HPDE6-E6E7 (cell line): ENCODE measurements at regions not wholly inside any gene's neighbourhood (a gene's known extent, or its start where the extent isn't known, plus 50 kb on each side); places are given as distances from the start of the nearest gene placed in this dataset.

ENCODE experiments used
- DNase-seq: peaks from one replicate; pipeline ENCODE4 v3.0.0; 2011; ENCODE audit warnings: missing footprints; ENCODE audit errors: extremely low spot score

GRCh38 chrX:4263030-4263803, 549.8 kb upstream of the PRKX start:
- DNase-seq: no peak

- DNase-seq: no peak
These were observed 539.6 kb upstream of the PRKX start for GRCh38 chrX:4253092-4253491.

- DNase-seq: no peak
These were observed 536.0 kb upstream of the PRKX start for GRCh38 chrX:4249401-4249800.

- DNase-seq: no peak
These were observed 530.3 kb upstream of the PRKX start for GRCh38 chrX:4243759-4244158.

- DNase-seq: no peak
These were observed 527.2 kb upstream of the PRKX start for GRCh38 chrX:4240541-4241194.

GRCh38 chrX:4239650-4240540, 526.4 kb upstream of the PRKX start:
- no peak for DNase-seq

GRCh38 chrX:4238916-4239315, 525.5 kb upstream of the PRKX start:
- no peak for DNase-seq

GRCh38 chrX:4225086-4225485, 511.6 kb upstream of the PRKX start:
- DNase-seq: no peak

- DNase-seq: no peak
These were observed 493.5 kb upstream of the PRKX start for GRCh38 chrX:4206941-4207340.

- DNase-seq: no peak
These were observed 484.5 kb upstream of the PRKX start for GRCh38 chrX:4197971-4198370.

- DNase-seq: no peak
These were observed 480.2 kb upstream of the PRKX start for GRCh38 chrX:4193500-4194155.

GRCh38 chrX:4186331-4186730, 472.9 kb upstream of the PRKX start:
- DNase-seq: no peak

GRCh38 chrX:4185086-4185485, 471.6 kb upstream of the PRKX start:
- DNase-seq: no peak

GRCh38 chrX:4182408-4182806, 469.0 kb upstream of the PRKX start:
- no peak for DNase-seq

- no peak for DNase-seq
These were observed 468.4 kb upstream of the PRKX start for GRCh38 chrX:4181782-4182407.

- no peak for DNase-seq
These were observed 465.6 kb upstream of the PRKX start for GRCh38 chrX:4179031-4179430.

GRCh38 chrX:4175221-4175620, 461.8 kb upstream of the PRKX start:
- DNase-seq: no peak

GRCh38 chrX:4173743-4174142, 460.3 kb upstream of the PRKX start:
- DNase-seq: no peak

- DNase-seq: no peak
These were observed 438.3 kb upstream of the PRKX start for GRCh38 chrX:4151798-4152197.

- no peak for DNase-seq
These were observed 436.8 kb upstream of the PRKX start for GRCh38 chrX:4150259-4150658.

- DNase-seq: no peak
These were observed 416.2 kb upstream of the PRKX start for GRCh38 chrX:4129626-4130025.
